HepG2 (cell line): ENCODE measurements at regions not wholly inside any gene's neighbourhood (a gene's known extent, or its start where the extent isn't known, plus 50 kb on each side); places are given as distances from the start of the nearest gene placed in this dataset.

ENCODE experiments used
- ATAC-seq: fragments of 200-7000 bp; cut with Tn5 transposase; 3 replicates; pipeline ENCODE4 v1.9.1; 2020; ENCODE audit warnings: mild to moderate bottlenecking, moderate library complexity
- BruUV-seq: library from RNA; stranded (reverse); fragments of 400-500 nt; replicated peaks from 2 replicates; lab custom pipeline; 2021; lab: Mats Ljungman, UMichigan
- CTCF ChIA-PET: fragments of 300-600 bp; formaldehyde crosslinking; extraction: SDS; loops from one replicate; lab custom pipeline; 2021; ENCODE audit warnings: low total read pairs, inconsistent platforms, low intra/inter-chr PET ratio; lab: Yijun Ruan, JAX
- POLR2A ChIA-PET: fragments of 350-600 bp; sonication (Branson Sonifier 250); formaldehyde crosslinking; loops from one replicate; lab custom pipeline; 2020; ENCODE audit warnings: antibody characterized with exemption, inconsistent platforms; lab: Yijun Ruan, JAX
- DNase-seq: peaks from one replicate; pipeline ENCODE4 v3.0.0-alpha.2; 2015; ENCODE audit warnings: low spot score
- FAIRE-seq: peaks from 3 replicates; lab custom pipeline; 2011; peaks lifted over from hg19 to GRCh38; lab: Jason Lieb, UNC
- H2AFZ ChIP-seq: one replicate; pipeline ENCODE4 v1.6.1; 2011; ENCODE audit warnings: low read length, inconsistent platforms
- H3K27ac ChIP-seq: fragments of 300-600 bp; 3 replicates; pipeline ENCODE4 v1.8.0; 2011; ENCODE audit warnings: mixed run types, mild to moderate bottlenecking, mixed read lengths, low read length, inconsistent platforms; ENCODE audit not compliant: insufficient read depth; ENCODE audit errors: extremely low read length
- H3K27me3 ChIP-seq, 2 experiments: fragments of 200-600 bp in 1 of 2; 2 replicates in 1 of 2; 3 replicates in 1 of 2; pipeline versions ENCODE4 v1.6.0 to v1.8.0; 2011; ENCODE audit warnings: low read length in 2 of 2, mild to moderate bottlenecking in 2 of 2, moderate library complexity in 2 of 2, inconsistent platforms in 1 of 2; ENCODE audit not compliant: insufficient read depth in 2 of 2, control insufficient read depth in 1 of 2
- H3K36me3 ChIP-seq, 2 experiments: fragments of 200-600 bp in 1 of 2; replicated peaks in 1 of 2; 2 replicates in 1 of 2; 3 replicates in 1 of 2; pipeline versions ENCODE4 v1.5.1 to v1.8.0; 2011; ENCODE audit warnings: low read length in 2 of 2, inconsistent platforms in 1 of 2; ENCODE audit not compliant: insufficient read depth in 2 of 2, control insufficient read depth in 1 of 2
- H3K4me1 ChIP-seq: 2 replicates; pipeline ENCODE4 v1.5.1; 2012; ENCODE audit warnings: low read length, inconsistent platforms; ENCODE audit not compliant: insufficient read depth
- H3K4me2 ChIP-seq: 2 replicates; pipeline ENCODE4 v1.6.0; 2011; ENCODE audit warnings: low read depth, low read length, inconsistent platforms
- H3K4me3 ChIP-seq, 3 experiments: fragments of 200-600 bp in 1 of 3; sonication (generic), shearing (Covaris generic) in 1 of 3; replicated peaks in 1 of 3; 2 replicates each; pipeline ENCODE4 v1.5.1; 2011 to 2016; ENCODE audit warnings: low read length in 3 of 3, inconsistent platforms in 2 of 3, low read depth in 2 of 3, mild to moderate bottlenecking in 2 of 3, control low read depth in 1 of 3, mixed read lengths in 1 of 3; ENCODE audit not compliant: insufficient read depth in 1 of 3
- H3K79me2 ChIP-seq: one replicate; pipeline ENCODE4 v1.6.1; 2011; ENCODE audit warnings: low read length, inconsistent platforms; ENCODE audit not compliant: insufficient read depth
- H3K9ac ChIP-seq: 2 replicates; pipeline ENCODE4 v1.6.0; 2011; ENCODE audit warnings: mild to moderate bottlenecking, low read depth, low read length, inconsistent platforms; ENCODE audit not compliant: insufficient read depth
- H3K9me3 ChIP-seq: 2 replicates; pipeline ENCODE4 v1.5.1; 2012; ENCODE audit warnings: mild to moderate bottlenecking, low read length
- H4K20me1 ChIP-seq: 2 replicates; pipeline ENCODE4 v1.6.0; 2011; ENCODE audit warnings: inconsistent platforms, mild to moderate bottlenecking, low read length, moderate library complexity; ENCODE audit not compliant: insufficient read depth
- BRCA1 ChIP-seq: sonication (generic); formaldehyde crosslinking; IDR thresholded peaks from 2 replicates; pipeline ENCODE4 v1.4.0; 2020; ENCODE audit warnings: missing genetic modification reagents
- IRX3 ChIP-seq: sonication (generic); formaldehyde crosslinking; IDR thresholded peaks from 2 replicates; pipeline ENCODE4 v1.8.1; 2023; ENCODE audit warnings: mild to moderate bottlenecking, low read depth, missing genetic modification reagents, borderline replicate concordance
- KLF16 ChIP-seq, 2 experiments: sonication (generic) in 1 of 2; formaldehyde crosslinking in 1 of 2; IDR thresholded peaks; 2 replicates each; pipeline versions ENCODE4 v1.6.1 to v1.8.0; 2016 to 2023; ENCODE audit warnings: missing genetic modification reagents in 2 of 2, missing compliant biosample characterization in 1 of 2
- MAFF ChIP-seq: IDR thresholded peaks from 2 replicates; pipeline ENCODE4 v1.6.1; 2011; ENCODE audit warnings: low read depth, low read length, improper control_type of control experiment
- MTA1 ChIP-seq: sonication (generic); formaldehyde crosslinking; IDR thresholded peaks from 2 replicates; pipeline ENCODE4 v1.4.0; 2020; ENCODE audit warnings: missing genetic modification reagents, mild to moderate bottlenecking, borderline replicate concordance
- PRPF4 ChIP-seq: fragments of 200-400 bp; formaldehyde crosslinking; IDR thresholded peaks from 2 replicates; pipeline ENCODE4 v1.6.1; 2016; ENCODE audit warnings: low read length, low read depth; ENCODE audit not compliant: poor library complexity, severe bottlenecking
- RFX1 ChIP-seq: fragments of 450-650 bp; IDR thresholded peaks from 2 replicates; pipeline ENCODE4 v1.6.1; 2017
- U2AF2 ChIP-seq: fragments of 200-400 bp; formaldehyde crosslinking; IDR thresholded peaks from 2 replicates; pipeline ENCODE4 v1.6.1; 2017; ENCODE audit warnings: low read depth, mild to moderate bottlenecking, low read length
- ZNF737 ChIP-seq: sonication (generic); formaldehyde crosslinking; IDR thresholded peaks from 2 replicates; pipeline ENCODE4 v1.5.0; 2020; ENCODE audit warnings: missing genetic modification reagents, mild to moderate bottlenecking, borderline replicate concordance
- ZNF746 ChIP-seq: sonication (generic); formaldehyde crosslinking; IDR thresholded peaks from 2 replicates; pipeline ENCODE4 v1.8.0; 2022; ENCODE audit warnings: mild to moderate bottlenecking, missing genetic modification reagents
- WGBS: methylation state at CpG from one replicate; pipeline ENCODE4 v1.1.6; 2017; ENCODE audit warnings: low lambda C conversion rate; 5-methylcytosine and 5-hydroxymethylcytosine counted together
- in situ Hi-C: cut with HindIII; loops from 2 replicates; pipeline ENCODE4 v1.10.0; 2017; ENCODE audit warnings: low pct_unique_long_range_greater_than_20kb; ENCODE audit not compliant: extremely low pct_ligation_motif_present
- intact Hi-C: fragments of 100-400 bp; cut with micrococcal nuclease; formaldehyde crosslinking; loops from one replicate; pipeline ENCODE4 v1.10.0; 2022; ENCODE audit not compliant: unreplicated experiment
- TF ChIP-seq, protein P1 (sequence below): sonication (generic); formaldehyde crosslinking; IDR thresholded peaks from 2 replicates; pipeline ENCODE4 v1.5.0; 2020; ENCODE audit warnings: missing genetic modification reagents
- TF ChIP-seq, protein P2 (sequence below): sonication (generic); formaldehyde crosslinking; IDR thresholded peaks from 2 replicates; pipeline ENCODE4 v1.4.0; 2020; ENCODE audit warnings: missing genetic modification reagents

DNA sequence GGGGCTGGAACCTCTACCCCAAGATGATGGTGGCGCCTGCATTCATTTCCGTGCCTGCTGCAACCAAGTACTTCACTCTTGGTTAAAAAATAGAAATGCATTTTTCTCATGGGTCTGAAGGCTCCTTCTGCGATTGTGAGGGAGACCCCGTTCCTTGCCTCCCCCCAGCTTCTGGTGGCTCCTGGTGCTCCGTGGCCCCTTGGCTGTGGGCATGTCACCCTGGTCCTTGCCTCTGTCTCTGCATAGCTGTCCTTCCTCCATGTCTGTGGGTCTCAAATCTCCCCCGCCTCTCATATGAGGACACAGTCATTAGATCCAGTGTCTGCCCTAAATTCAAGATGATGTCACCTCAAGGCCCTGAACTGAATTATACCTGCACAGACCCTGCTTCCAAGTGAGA is 317.9 kb downstream of the TCERG1L start:
- no peak for ATAC-seq
- WGBS: 25% methylated on average over 4 of the region's 6 CpGs

DNA sequence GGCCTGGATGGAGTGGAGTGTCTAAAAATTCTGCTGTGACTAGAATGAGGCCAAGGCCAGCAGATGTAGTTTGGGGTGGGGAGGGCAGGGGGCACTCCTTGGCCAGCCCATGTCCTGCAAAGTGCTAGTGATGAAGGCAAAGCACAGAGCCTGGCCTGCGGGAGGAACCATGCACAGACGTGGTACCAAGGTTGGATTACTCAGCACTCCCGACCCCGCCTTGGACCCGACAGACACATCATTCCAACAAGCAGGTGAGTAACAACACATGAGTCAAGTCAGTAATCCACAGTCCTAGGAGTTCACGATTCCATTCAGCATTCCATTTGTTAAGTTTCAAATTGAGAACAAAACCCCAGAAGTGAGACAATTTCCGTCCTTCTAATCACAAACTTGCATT is 317.3 kb downstream of the TCERG1L start:
- in situ Hi-C loops: no loop called here
- no peak overlapping the region for H3K4me3 ChIP-seq
- no peak for FAIRE-seq
- H3K9me3 ChIP-seq: no peaks in the 10 kb centered on the region
- H3K4me2 ChIP-seq: no peak overlapping the region
- no peak for ATAC-seq
- ChIA-PET POLR2A (no interaction called here), CTCF (no interaction called here)
- H3K27ac ChIP-seq: no peak overlapping the region
- no TSS peak for BruUV-seq
- no peak for DNase-seq
- no peaks in the 10 kb centered on the region for H3K4me1 ChIP-seq
- no peak overlapping the region for H2AFZ ChIP-seq
- TF ChIP-seq, protein P1, sequence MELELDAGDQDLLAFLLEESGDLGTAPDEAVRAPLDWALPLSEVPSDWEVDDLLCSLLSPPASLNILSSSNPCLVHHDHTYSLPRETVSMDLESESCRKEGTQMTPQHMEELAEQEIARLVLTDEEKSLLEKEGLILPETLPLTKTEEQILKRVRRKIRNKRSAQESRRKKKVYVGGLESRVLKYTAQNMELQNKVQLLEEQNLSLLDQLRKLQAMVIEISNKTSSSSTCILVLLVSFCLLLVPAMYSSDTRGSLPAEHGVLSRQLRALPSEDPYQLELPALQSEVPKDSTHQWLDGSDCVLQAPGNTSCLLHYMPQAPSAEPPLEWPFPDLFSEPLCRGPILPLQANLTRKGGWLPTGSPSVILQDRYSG: no peak
- TF ChIP-seq RFX1 (no peak), KLF16 (CRISPR knock-in tag; IDR thresholded peaks at IDR 0.05) (no peak)
- TF ChIP-seq, protein P2, sequence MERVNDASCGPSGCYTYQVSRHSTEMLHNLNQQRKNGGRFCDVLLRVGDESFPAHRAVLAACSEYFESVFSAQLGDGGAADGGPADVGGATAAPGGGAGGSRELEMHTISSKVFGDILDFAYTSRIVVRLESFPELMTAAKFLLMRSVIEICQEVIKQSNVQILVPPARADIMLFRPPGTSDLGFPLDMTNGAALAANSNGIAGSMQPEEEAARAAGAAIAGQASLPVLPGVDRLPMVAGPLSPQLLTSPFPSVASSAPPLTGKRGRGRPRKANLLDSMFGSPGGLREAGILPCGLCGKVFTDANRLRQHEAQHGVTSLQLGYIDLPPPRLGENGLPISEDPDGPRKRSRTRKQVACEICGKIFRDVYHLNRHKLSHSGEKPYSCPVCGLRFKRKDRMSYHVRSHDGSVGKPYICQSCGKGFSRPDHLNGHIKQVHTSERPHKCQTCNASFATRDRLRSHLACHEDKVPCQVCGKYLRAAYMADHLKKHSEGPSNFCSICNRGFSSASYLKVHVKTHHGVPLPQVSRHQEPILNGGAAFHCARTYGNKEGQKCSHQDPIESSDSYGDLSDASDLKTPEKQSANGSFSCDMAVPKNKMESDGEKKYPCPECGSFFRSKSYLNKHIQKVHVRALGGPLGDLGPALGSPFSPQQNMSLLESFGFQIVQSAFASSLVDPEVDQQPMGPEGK (CRISPR knock-in tag): no peak
- H3K9ac ChIP-seq: no peak overlapping the region
- 0% methylated on average over 5 of the region's 7 CpGs for WGBS
- H3K36me3 ChIP-seq: no peaks in the 10 kb centered on the region
- H3K79me2 ChIP-seq: no peaks in the 10 kb centered on the region
- H4K20me1 ChIP-seq: no peaks in the 10 kb centered on the region
- intact Hi-C loops: no loop called here
- H3K27me3 ChIP-seq: peaks cover 4 to 20% of the 10 kb centered on the region in 2 experiments; a peak in 4 of 5 replicates

More for the DNA sequence above, 317.9 kb downstream of the TCERG1L start:
- H3K27ac ChIP-seq: no peak overlapping the region
- no TSS peak for BruUV-seq
- in situ Hi-C loops: no loop called here
- no peak overlapping the region for H3K4me3 ChIP-seq
- DNase-seq: no peak
- intact Hi-C loops: no loop called here
- H3K4me2 ChIP-seq: no peak overlapping the region
- H3K9ac ChIP-seq: no peak overlapping the region
- ChIA-PET POLR2A (no interaction called here), CTCF (no interaction called here)
- H3K4me1 ChIP-seq: no peaks in the 10 kb centered on the region
- no peaks in the 10 kb centered on the region for H3K36me3 ChIP-seq
- no peaks in the 10 kb centered on the region for H3K9me3 ChIP-seq
- TF ChIP-seq U2AF2: no peak
- TF ChIP-seq, protein P2 (CRISPR knock-in tag): no peak
- TF ChIP-seq IRX3 (CRISPR knock-in tag): no peak
- no peak for TF ChIP-seq MAFF
- no peak for TF ChIP-seq PRPF4
- TF ChIP-seq MTA1: no peak
- TF ChIP-seq ZNF746 (CRISPR knock-in tag): no peak
- no peak for TF ChIP-seq BRCA1 (CRISPR knock-in tag)
- no peak for TF ChIP-seq ZNF737 (CRISPR knock-in tag)
- FAIRE-seq: no peak
- no peaks in the 10 kb centered on the region for H3K79me2 ChIP-seq
- H3K27me3 ChIP-seq: peaks cover 3 to 16% of the 10 kb centered on the region in 2 experiments; a peak in 4 of 5 replicates
- H4K20me1 ChIP-seq: no peaks in the 10 kb centered on the region
- H2AFZ ChIP-seq: no peak overlapping the region
